ENCODE measurements at regions not wholly inside any gene's neighbourhood (a gene's known extent, or its start where the extent isn't known, plus 50 kb on each side); places are given as distances from the start of the nearest gene placed in this dataset.

GRCh38 chr3:88795503-88795902 lies 311.9 kb upstream of the EPHA3 start:
- Histone ChIP-seq H3K36me3 (no peaks in the 10 kb centered on the region), H3K27me3 (no peaks in the 10 kb centered on the region), H3K4me1 (no peaks in the 10 kb centered on the region), H3K4me3 (no peak overlapping the region), H3K9me3 (peaks cover 5 to 17% (median 9%) of the 10 kb centered on the region in 3 donors), H3K27ac (no peak overlapping the region)
- intact Hi-C loops (cut with DNase I; ENCODE audit: low total_unique reads), result no loop called here
- no peak for TF ChIP-seq CTCF (IDR thresholded peaks at IDR 0.05)
- DNase-seq, result no peak

GRCh38 chr3:88807491-88808105 lies 299.8 kb upstream of the EPHA3 start:
- no peaks in the 10 kb centered on the region for H3K4me1 ChIP-seq
- H3K27me3 ChIP-seq, result no peaks in the 10 kb centered on the region
- no peaks in the 10 kb centered on the region for H3K36me3 ChIP-seq
- intact Hi-C loops (cut with DNase I; ENCODE audit: low total_unique reads), result no loop called here
- TF ChIP-seq CTCF (IDR thresholded peaks at IDR 0.05), result no peak
- H3K4me3 ChIP-seq, result no peak overlapping the region
- no peak overlapping the region for H3K27ac ChIP-seq
- H3K9me3 ChIP-seq, result no peaks in the 10 kb centered on the region
- DNase-seq, result no peak

GRCh38 chr3:88809993-88810392 lies 297.4 kb upstream of the EPHA3 start:
- Histone ChIP-seq H3K36me3 (no peaks in the 10 kb centered on the region), H3K4me1 (no peaks in the 10 kb centered on the region), H3K27ac (no peak overlapping the region), H3K27me3 (no peaks in the 10 kb centered on the region), H3K9me3 (no peaks in the 10 kb centered on the region), H3K4me3 (no peak overlapping the region)
- no peak for DNase-seq
- intact Hi-C loops (cut with DNase I; ENCODE audit: low total_unique reads), result no loop called here
- TF ChIP-seq CTCF (IDR thresholded peaks at IDR 0.05), result no peak

GRCh38 chr3:88810455-88810854 lies 297.0 kb upstream of the EPHA3 start:
- no peaks in the 10 kb centered on the region for H3K9me3 ChIP-seq
- H3K4me1 ChIP-seq, result no peaks in the 10 kb centered on the region
- no peaks in the 10 kb centered on the region for H3K36me3 ChIP-seq
- no peak for TF ChIP-seq CTCF (IDR thresholded peaks at IDR 0.05)
- H3K27me3 ChIP-seq, result no peaks in the 10 kb centered on the region
- no peak overlapping the region for H3K4me3 ChIP-seq
- H3K27ac ChIP-seq, result no peak overlapping the region
- intact Hi-C loops (cut with DNase I; ENCODE audit: low total_unique reads), result no loop called here
- no peak for DNase-seq

- H3K27me3 ChIP-seq, result no peaks in the 10 kb centered on the region
- intact Hi-C loops (cut with DNase I; ENCODE audit: low total_unique reads), result no loop called here
- no peaks in the 10 kb centered on the region for H3K9me3 ChIP-seq
- no peak overlapping the region for H3K4me3 ChIP-seq
- no peaks in the 10 kb centered on the region for H3K36me3 ChIP-seq
- no peak for TF ChIP-seq CTCF (IDR thresholded peaks at IDR 0.05)
- no peak overlapping the region for H3K27ac ChIP-seq
- no peaks in the 10 kb centered on the region for H3K4me1 ChIP-seq
- DNase-seq, result no peak
Measured at GRCh38 chr3:88811096-88811495, 296.3 kb upstream of the EPHA3 start.

GRCh38 chr3:88812576-88812975 lies 294.8 kb upstream of the EPHA3 start:
- intact Hi-C loops (cut with DNase I; ENCODE audit: low total_unique reads), result no loop called here
- DNase-seq, result no peak
- Histone ChIP-seq H3K27me3 (no peaks in the 10 kb centered on the region), H3K4me3 (no peak overlapping the region), H3K36me3 (no peaks in the 10 kb centered on the region), H3K27ac (no peak overlapping the region), H3K4me1 (no peaks in the 10 kb centered on the region), H3K9me3 (no peaks in the 10 kb centered on the region)
- TF ChIP-seq CTCF (IDR thresholded peaks at IDR 0.05), result no peak
